ENCODE measurements at regions not wholly inside any gene's neighbourhood (a gene's known extent, or its start where the extent isn't known, plus 50 kb on each side); places are given as distances from the start of the nearest gene placed in this dataset.

DNA sequence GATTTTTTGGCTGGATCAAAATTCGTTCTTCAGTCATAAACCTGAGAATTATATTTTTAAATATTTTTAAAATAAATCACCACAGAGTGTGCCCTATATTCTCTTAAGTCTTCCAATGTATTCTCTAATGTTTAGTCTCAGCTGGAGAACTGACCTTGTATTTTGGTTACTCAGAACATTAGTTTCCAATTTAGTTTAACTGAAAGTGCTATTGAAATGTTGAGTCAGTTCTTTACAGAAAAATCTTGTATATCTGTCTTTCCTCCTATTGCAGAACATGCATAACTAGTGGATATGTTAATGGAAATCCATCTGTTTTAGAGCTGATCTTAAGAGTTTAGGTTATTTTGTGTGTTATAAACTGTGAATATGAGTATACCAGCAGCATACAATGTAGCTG is 422.7 kb upstream of the IGFBP3 start:
- TF ChIP-seq CTCF (conservative IDR thresholded peaks at IDR 0.05), result no peak
- no peak overlapping the region for H3K27ac Mint-ChIP-seq
- no peaks in the 10 kb centered on the region for H3K4me1 Mint-ChIP-seq (ENCODE audit: unreplicated experiment)
- no peaks in the 10 kb centered on the region for H3K9me3 Mint-ChIP-seq
- H3K27me3 Mint-ChIP-seq, result no peaks in the 10 kb centered on the region
- H3K36me3 Mint-ChIP-seq, result no peaks in the 10 kb centered on the region
- no peak overlapping the region for H3K4me3 Mint-ChIP-seq
- no peak for DNase-seq (ENCODE audit: extremely low spot score, unreplicated experiment)

DNA sequence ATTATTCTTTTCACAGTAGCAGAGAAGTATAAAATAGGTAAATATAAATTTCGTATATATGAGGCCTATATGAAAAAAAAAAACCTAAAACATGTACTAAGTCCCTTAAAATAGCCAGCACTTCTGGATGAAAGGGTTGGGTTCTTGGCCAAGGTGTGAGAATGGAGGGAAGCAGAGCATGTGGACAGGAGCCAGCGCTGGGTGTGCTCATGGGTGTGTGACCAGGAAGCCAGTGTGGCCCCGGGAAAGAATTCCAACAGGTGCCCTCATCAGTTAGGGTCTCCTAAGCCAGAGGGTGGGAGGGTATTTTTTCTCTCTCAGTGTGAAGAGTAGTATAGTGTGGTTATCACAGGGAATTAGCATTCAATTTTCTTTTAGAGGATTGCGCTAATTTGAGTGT is 401.9 kb upstream of the IGFBP3 start:
- H3K36me3 Mint-ChIP-seq, result no peaks in the 10 kb centered on the region
- H3K4me1 Mint-ChIP-seq (ENCODE audit: unreplicated experiment), result no peaks in the 10 kb centered on the region
- peaks cover 6% of the 10 kb centered on the region for H3K9me3 Mint-ChIP-seq
- no peaks in the 10 kb centered on the region for H3K27me3 Mint-ChIP-seq
- H3K27ac Mint-ChIP-seq, result no peak overlapping the region
- no peak for TF ChIP-seq CTCF (conservative IDR thresholded peaks at IDR 0.05)
- H3K4me3 Mint-ChIP-seq, result no peak overlapping the region
- DNase-seq (ENCODE audit: extremely low spot score, unreplicated experiment), result no peak

DNA sequence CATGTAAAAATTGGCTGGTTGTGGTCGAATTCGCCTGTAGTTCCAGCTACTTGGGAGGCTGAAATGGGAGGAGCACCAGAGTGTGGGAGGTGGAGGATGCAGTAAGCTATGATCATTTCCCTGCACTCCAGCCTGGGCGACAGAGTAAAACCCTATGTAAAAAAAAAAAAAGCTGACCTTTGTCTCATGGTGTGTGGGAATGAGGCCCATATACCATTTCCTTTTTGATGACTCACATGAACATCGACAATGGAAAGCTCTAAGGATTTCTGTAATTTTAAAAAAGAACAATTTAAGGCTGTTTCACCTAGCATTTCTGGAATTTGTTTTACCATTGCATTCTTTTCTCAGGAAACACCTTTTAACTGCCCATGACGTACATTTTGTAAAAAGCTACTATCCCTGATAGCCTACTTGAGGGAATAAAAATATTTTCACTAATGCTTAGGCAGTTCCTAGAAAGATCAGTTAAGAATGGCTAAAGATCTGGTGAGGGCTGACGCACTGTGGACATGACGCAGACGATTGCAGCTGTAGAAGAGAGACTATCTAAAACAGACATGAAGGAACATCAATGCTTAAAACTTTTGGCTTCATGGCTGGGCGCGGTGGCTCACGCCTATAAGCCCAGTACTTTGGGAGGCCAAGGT is 400.6 kb upstream of the IGFBP3 start:
- Mint-ChIP-seq H3K4me3 (no peak overlapping the region), H3K27me3 (no peaks in the 10 kb centered on the region)

GRCh38 chr7:46320956-46321355 is 399.9 kb upstream of the IGFBP3 start:
- no peaks in the 10 kb centered on the region for H3K4me1 Mint-ChIP-seq (ENCODE audit: unreplicated experiment)
- no peak for TF ChIP-seq CTCF (conservative IDR thresholded peaks at IDR 0.05)
- H3K27ac Mint-ChIP-seq, result no peak overlapping the region
- H3K36me3 Mint-ChIP-seq, result no peaks in the 10 kb centered on the region
- H3K9me3 Mint-ChIP-seq, result peaks cover 6% of the 10 kb centered on the region
- no peak overlapping the region for H3K4me3 Mint-ChIP-seq
- DNase-seq (ENCODE audit: extremely low spot score, unreplicated experiment), result no peak
- H3K27me3 Mint-ChIP-seq, result no peaks in the 10 kb centered on the region

More for the DNA sequence above, 400.6 kb upstream of the IGFBP3 start:
- Mint-ChIP-seq H3K9me3 (peaks cover 6% of the 10 kb centered on the region), H3K4me1 (ENCODE audit: unreplicated experiment) (no peaks in the 10 kb centered on the region), H3K36me3 (no peaks in the 10 kb centered on the region), H3K27ac (no peak overlapping the region)
- TF ChIP-seq CTCF (conservative IDR thresholded peaks at IDR 0.05), result no peak
- no peak for DNase-seq (ENCODE audit: extremely low spot score, unreplicated experiment)

DNA sequence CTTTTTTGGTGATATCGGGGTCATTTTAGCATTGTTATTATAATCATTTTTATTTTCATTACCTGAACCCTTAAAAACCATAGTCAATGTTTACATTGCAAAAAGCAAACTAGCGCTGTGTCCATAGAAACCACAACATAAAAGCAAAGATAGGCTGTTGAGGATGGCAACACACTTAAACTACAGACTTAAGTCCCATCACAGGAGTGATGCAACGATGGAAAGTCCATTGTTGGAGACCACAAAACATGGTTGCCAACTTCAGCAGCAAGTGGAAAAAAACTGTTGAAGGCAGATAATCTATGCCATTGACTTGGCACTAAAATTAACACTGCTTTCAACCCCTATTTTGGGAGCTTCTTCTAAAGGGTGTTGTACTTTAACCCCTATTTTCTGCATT is 398.8 kb upstream of the IGFBP3 start:
- Mint-ChIP-seq H3K36me3 (no peaks in the 10 kb centered on the region), H3K27me3 (no peaks in the 10 kb centered on the region), H3K9me3 (no peaks in the 10 kb centered on the region), H3K4me3 (no peak overlapping the region), H3K27ac (no peak overlapping the region), H3K4me1 (ENCODE audit: unreplicated experiment) (no peaks in the 10 kb centered on the region)
- DNase-seq (ENCODE audit: extremely low spot score, unreplicated experiment), result no peak
- TF ChIP-seq CTCF (conservative IDR thresholded peaks at IDR 0.05), result no peak

DNA sequence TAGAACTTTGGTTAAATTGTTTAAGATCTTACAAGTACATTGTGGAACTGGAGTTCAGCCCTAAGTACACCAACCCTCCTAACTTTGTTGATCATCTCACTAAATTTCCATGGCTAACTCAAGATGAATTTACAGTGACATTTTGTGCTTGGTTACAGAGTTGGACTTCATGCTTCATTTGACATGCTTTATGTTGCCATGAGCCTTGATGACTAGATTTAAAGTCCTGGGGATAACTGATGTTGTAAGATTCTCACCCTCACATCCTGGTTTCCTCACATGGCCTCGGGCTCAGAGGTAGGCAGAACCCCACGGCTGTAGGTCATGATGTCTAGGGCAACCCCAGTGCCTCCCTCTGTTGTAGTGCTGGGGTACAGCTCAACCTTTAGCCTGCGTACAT is 397.2 kb upstream of the IGFBP3 start:
- Mint-ChIP-seq H3K4me1 (ENCODE audit: unreplicated experiment) (no peaks in the 10 kb centered on the region), H3K4me3 (no peak overlapping the region), H3K36me3 (no peaks in the 10 kb centered on the region), H3K27ac (no peak overlapping the region), H3K27me3 (no peaks in the 10 kb centered on the region), H3K9me3 (no peaks in the 10 kb centered on the region)
- no peak for DNase-seq (ENCODE audit: extremely low spot score, unreplicated experiment)
- no peak for TF ChIP-seq CTCF (conservative IDR thresholded peaks at IDR 0.05)
